GM19240 (cell line): ENCODE measurements at regions not wholly inside any gene's neighbourhood (a gene's known extent, or its start where the extent isn't known, plus 50 kb on each side); places are given as distances from the start of the nearest gene placed in this dataset.

Experiments
- DNase-seq: peaks from one replicate; pipeline ENCODE4 v3.0.0; 2011; ENCODE audit warnings: low spot score; ENCODE audit not compliant: insufficient read length

GRCh38 chr11:92829121-92829520, 140.3 kb upstream of the MTNR1B start:
- no peak for DNase-seq

DNA sequence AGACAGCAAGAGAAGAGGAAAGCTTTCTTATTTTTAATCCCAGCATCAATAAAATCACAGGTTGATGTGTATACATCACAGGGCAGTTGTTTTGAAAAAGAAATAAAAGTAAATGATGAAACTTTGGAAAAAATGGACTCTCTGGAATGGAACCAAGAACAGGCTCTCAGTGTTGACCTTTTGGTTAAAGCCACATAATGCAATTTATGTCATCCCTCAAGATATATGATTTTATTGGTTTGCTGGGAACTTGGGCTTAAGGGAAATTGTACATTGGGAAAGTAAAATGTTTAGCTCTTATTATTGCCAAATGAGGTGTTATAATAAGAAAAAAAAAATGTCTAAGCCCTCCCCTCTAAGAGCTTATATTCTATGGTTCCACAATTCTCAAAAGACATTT, 139.8 kb upstream of the MTNR1B start:
- no peak for DNase-seq

GRCh38 chr11:92830377-92831155, 138.9 kb upstream of the MTNR1B start:
- no peak for DNase-seq

DNA sequence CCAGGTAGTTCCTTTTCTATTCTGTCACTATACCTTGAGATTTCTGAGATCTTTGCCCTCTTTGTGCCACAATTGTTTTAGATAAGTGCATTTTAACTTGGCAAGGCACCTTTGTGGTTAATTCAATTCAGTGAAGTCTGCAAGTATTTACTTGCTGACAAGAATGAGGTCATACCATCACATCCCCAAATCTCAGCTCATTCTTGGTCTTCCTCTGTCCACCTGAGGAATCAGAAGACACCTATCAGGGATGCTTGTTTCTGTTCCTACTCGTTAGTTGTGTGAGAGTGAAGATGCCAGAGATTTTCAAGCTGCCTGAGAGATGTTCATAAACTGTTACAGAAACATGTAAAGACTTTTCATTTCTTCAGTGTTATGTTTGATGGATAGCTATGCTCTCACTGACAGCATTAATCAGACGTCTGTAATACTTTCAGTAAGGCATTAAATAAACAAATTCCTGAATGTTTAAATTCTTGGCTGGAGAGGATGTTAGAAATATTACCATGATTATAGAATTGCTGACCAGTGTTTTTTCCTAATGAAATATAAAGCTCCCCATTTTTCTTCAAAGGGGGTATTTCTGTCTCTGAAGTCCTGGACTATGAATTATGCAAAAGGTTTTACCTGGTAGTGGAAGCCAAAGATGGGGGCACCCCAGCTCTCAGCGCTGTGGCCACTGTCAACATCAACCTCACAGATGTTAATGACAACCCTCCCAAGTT, 135.0 kb upstream of the MTNR1B start:
- DNase-seq: no peak

DNA sequence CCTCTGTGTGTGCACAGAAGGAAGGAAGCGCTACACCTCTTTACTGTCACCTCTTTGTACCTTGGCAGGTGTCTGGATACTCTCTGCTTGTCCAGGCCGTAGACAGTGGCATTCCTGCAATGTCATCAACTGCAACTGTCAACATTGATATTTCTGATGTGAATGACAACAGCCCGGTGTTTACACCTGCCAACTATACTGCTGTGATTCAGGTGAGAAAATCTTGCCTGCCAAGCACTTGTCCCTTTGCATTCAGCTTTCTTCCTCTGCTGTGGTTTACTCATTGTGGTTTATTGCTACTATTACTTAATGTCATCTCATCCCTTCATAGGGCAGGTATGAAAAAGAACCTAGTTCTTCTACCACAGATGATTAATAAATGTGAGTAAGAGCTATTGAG, 131.9 kb upstream of the MTNR1B start:
- no peak for DNase-seq

DNA sequence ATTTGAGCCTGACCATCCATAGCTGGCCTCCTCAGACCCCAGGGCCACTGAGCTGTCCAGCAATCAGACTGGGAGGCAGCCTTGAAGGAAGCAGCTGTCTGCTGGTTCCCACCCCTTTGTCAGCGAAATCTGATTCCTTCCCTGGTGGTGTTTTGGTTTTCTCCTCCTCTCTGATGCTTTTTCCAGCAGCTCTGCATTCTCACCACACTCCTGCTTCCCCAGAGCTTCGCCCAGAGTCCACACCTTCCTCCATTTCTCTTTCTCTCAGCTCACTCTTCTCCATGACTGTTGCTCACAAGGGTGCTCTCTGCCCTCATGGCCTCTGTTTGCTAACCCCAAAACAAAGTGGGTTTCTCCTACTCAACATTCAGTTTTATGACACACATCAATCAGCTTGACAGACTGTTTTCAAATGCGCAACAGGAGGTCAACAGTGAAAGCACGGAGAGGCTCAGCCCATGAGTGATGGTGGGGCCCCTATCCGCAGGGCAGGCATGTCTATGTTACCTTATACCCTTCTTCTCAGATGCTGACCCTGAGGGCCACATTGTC, 130.6 kb upstream of the MTNR1B start:
- no peak for DNase-seq

- no peak for DNase-seq
Observed at GRCh38 chr11:92839450-92839849, 130.0 kb upstream of the MTNR1B start.

DNA sequence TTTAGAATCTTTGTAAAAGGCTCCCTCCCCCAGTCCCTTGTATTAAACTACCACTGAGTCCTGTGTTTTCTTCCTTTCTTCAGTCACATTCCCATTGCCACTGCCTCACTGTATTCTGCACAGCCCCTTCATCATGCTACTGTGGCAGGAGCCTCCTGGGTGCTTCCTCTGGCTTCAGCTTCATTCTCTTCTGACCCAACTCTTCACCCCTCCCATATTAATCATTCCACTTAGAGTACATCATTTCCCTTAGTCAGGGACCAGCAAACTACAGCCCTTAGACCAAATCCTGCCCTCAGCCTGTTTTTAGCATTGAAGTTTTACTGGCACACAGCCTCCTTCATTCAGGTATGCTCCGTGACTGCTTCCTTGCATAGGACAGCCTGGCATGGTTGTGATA, 127.7 kb upstream of the MTNR1B start:
- no peak for DNase-seq

DNA sequence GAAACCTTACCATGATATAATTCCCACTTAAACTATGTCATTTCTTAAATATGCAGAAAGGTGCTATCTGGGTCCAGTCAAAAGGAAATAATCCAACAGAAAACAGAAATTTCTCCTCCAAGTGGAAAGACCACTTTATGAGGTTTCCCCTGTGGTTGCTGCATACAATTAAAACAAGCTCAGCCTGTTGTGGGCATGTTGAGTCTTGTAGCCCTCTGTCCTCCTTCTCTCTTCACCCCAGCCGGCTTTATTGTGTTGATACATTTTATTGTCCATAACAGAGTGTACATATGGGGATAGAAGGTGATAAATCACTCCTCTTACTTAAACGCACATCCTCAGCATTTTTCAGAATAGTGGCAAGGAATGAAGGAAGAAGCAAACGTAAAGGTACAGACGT, 126.0 kb upstream of the MTNR1B start:
- DNase-seq: no peak

- DNase-seq: no peak
Observed at GRCh38 chr11:92844197-92844596, 125.3 kb upstream of the MTNR1B start.

GRCh38 chr11:92845390-92845789, 124.1 kb upstream of the MTNR1B start:
- DNase-seq: no peak

GRCh38 chr11:92845805-92846204, 123.6 kb upstream of the MTNR1B start:
- DNase-seq: no peak

GRCh38 chr11:92846491-92847125, 122.8 kb upstream of the MTNR1B start:
- DNase-seq: no peak

DNA sequence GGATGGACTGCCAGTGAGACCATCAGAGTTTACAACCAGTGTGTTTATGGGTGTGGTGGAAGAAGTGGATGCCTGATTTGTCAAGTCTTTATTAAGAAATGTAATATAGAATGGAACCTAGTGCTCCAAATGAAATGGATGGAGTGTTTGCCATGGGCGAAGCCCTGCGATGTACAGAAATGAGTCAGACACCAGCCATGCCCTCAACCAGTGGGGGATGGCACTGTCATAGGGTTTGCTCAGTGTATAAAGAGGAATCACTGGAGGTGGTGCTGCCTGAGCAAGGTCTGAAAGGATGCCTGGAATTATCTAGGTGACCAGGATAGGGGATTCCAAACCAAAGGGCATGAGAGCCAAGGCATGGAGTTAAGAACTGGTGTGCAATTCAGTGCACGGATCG, 120.9 kb upstream of the MTNR1B start:
- no peak for DNase-seq

- DNase-seq: no peak
Observed at GRCh38 chr11:92850296-92850826, 119.1 kb upstream of the MTNR1B start.

- no peak for DNase-seq
Observed at GRCh38 chr11:92852229-92852628, 117.2 kb upstream of the MTNR1B start.

DNA sequence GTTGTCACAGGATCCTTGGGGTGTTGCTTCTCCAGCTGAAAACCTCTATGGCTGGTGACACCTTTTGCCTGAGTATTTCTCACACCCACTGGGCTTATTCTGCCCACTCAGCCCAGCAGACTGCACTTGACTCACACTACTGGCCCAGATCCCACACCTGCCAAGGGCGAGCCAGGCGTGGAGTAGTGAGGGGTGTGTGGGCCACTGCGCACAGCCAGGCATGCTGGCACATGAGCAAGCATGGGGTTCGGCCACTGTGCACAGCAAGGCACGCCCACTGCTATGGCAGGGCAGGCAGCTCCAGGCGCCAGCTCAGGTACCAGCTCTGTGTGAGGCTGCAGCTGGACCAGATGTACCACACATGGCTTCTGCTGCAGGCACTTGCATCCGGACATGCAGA, 116.5 kb upstream of the MTNR1B start:
- DNase-seq: no peak

GRCh38 chr11:92854162-92854561, 115.3 kb upstream of the MTNR1B start:
- no peak for DNase-seq

GRCh38 chr11:92854952-92855351, 114.5 kb upstream of the MTNR1B start:
- no peak for DNase-seq

- no peak for DNase-seq
Observed at GRCh38 chr11:92855607-92856405, 113.6 kb upstream of the MTNR1B start.

GRCh38 chr11:92857407-92857806, 112.0 kb upstream of the MTNR1B start:
- no peak for DNase-seq
